Tibial nerve (tissue), 3 donors: ENCODE measurements at regions not wholly inside any gene's neighbourhood (a gene's known extent, or its start where the extent isn't known, plus 50 kb on each side); places are given as distances from the start of the nearest gene placed in this dataset.
"Not testable (repeated sequence)": the region's sequence is repeated elsewhere in the genome, so short reads cannot be mapped to it uniquely, and the experiment has no call there.

Experiments
- POLR2A ChIP-seq, 2 donors: fragments of 450-650 bp; IDR thresholded peaks; one replicate each; pipeline ENCODE4 v1.6.1; 2017; ENCODE audit warnings: antibody characterized with exemption in 2 of 2, mild to moderate bottlenecking in 2 of 2, moderate library complexity in 2 of 2
- TF ChIP-seq, protein P1 (sequence below), 5 experiments: fragments of 200-600 bp in 3 of 5; fragments of 450-650 bp in 2 of 5; sonication (generic) in 3 of 5; IDR thresholded peaks; one replicate each; pipeline ENCODE4 v1.5.1; 2016 to 2019; ENCODE audit warnings: antibody characterized with exemption in 5 of 5, mild to moderate bottlenecking in 3 of 5, moderate library complexity in 2 of 5

DNA sequence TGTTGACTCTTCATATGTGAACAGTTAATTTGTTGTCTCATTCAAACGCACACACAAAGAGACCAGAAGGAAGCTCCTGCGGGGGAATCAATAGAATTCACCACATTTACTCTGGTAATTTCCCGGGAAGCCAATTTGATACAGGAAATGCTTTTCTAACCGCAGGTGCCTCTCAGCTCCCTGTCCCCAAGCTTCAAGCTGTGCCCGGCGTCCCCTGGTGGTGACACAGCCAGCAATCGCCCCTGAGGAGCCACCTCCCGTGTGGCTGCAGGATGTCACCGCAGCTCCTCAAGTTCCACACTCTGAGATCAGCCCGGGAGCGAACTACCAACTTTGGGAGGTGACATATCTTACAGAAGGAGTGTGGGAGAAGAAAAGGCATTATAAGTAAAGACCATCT, 318.4 kb downstream of the CEP170 start:
- TF ChIP-seq, protein P1, sequence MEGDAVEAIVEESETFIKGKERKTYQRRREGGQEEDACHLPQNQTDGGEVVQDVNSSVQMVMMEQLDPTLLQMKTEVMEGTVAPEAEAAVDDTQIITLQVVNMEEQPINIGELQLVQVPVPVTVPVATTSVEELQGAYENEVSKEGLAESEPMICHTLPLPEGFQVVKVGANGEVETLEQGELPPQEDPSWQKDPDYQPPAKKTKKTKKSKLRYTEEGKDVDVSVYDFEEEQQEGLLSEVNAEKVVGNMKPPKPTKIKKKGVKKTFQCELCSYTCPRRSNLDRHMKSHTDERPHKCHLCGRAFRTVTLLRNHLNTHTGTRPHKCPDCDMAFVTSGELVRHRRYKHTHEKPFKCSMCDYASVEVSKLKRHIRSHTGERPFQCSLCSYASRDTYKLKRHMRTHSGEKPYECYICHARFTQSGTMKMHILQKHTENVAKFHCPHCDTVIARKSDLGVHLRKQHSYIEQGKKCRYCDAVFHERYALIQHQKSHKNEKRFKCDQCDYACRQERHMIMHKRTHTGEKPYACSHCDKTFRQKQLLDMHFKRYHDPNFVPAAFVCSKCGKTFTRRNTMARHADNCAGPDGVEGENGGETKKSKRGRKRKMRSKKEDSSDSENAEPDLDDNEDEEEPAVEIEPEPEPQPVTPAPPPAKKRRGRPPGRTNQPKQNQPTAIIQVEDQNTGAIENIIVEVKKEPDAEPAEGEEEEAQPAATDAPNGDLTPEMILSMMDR (IDR thresholded peaks at IDR 0.05): not testable (repeated sequence)
- TF ChIP-seq POLR2A (IDR thresholded peaks at IDR 0.05): not testable (repeated sequence)
